MM.1S (cell line): ENCODE measurements at regions not wholly inside any gene's neighbourhood (a gene's known extent, or its start where the extent isn't known, plus 50 kb on each side); places are given as distances from the start of the nearest gene placed in this dataset.

Source experiments
- CTCF ChIP-seq: fragments of 300-600 bp; sonication (generic); IDR thresholded peaks from 2 replicates; pipeline ENCODE4 v1.5.1; 2016; ENCODE audit warnings: antibody characterized with exemption, low read length, mixed read lengths
- EZH2 ChIP-seq: fragments of 300-600 bp; sonication (generic); optimal IDR thresholded peaks from 2 replicates; pipeline ENCODE3; 2017; ENCODE audit warnings: low read depth, mild to moderate bottlenecking, antibody characterized with exemption, low read length, mixed read lengths
- EZH2phosphoT487 ChIP-seq: fragments of 300-600 bp; sonication (generic); IDR thresholded peaks from 2 replicates; pipeline ENCODE4 v1.6.1; 2018; ENCODE audit warnings: antibody characterized with exemption, low read length

GRCh38 chr13:57056601-57057180, 84.0 kb upstream of the PRR20A start:
- TF ChIP-seq CTCF, result no peak
- no peak for TF ChIP-seq EZH2
- no peak for TF ChIP-seq EZH2phosphoT487
